ENCODE measurements at regions not wholly inside any gene's neighbourhood (a gene's known extent, or its start where the extent isn't known, plus 50 kb on each side); places are given as distances from the start of the nearest gene placed in this dataset.

GRCh38 chr10:130387936-130388580 is 251.9 kb downstream of the GLRX3 start:
- Histone ChIP-seq H3K27me3 (ENCODE audit: low read depth, low read length) (no peaks in the 10 kb centered on the region), H3K4me2 (ENCODE audit: low read length) (no peak overlapping the region), H3K9ac (ENCODE audit: low read length) (no peak overlapping the region), H3K27ac (ENCODE audit: low read length) (no peak overlapping the region), H3K9me3 (ENCODE audit: insufficient read depth, low read length) (no peaks in the 10 kb centered on the region), H3K36me3 (replicated peaks; ENCODE audit: low read depth, low read length) (no peaks in the 10 kb centered on the region), H3K4me1 (ENCODE audit: low read length) (no peaks in the 10 kb centered on the region), H2AFZ (ENCODE audit: low read depth, low read length) (no peak overlapping the region), H3K4me3 (ENCODE audit: low read length) (no peak overlapping the region), H4K20me1 (ENCODE audit: insufficient read depth, low read length) (no peaks in the 10 kb centered on the region), H3K79me2 (ENCODE audit: low read length) (no peaks in the 10 kb centered on the region)
- no peak for TF ChIP-seq EZH2phosphoT487 (IDR thresholded peaks at IDR 0.05; ENCODE audit: low read depth)
- TF ChIP-seq CTCF (IDR thresholded peaks at IDR 0.05; ENCODE audit: low read depth, low read length), result no peak

GRCh38 chr10:130388746-130389145 is 252.6 kb downstream of the GLRX3 start:
- Histone ChIP-seq H3K4me2 (ENCODE audit: low read length) (no peak overlapping the region), H3K4me1 (ENCODE audit: low read length) (no peaks in the 10 kb centered on the region), H3K4me3 (ENCODE audit: low read length) (no peak overlapping the region), H3K27ac (ENCODE audit: low read length) (no peak overlapping the region), H2AFZ (ENCODE audit: low read depth, low read length) (no peak overlapping the region), H3K79me2 (ENCODE audit: low read length) (no peaks in the 10 kb centered on the region), H3K36me3 (replicated peaks; ENCODE audit: low read depth, low read length) (no peaks in the 10 kb centered on the region), H4K20me1 (ENCODE audit: insufficient read depth, low read length) (no peaks in the 10 kb centered on the region), H3K9me3 (ENCODE audit: insufficient read depth, low read length) (no peaks in the 10 kb centered on the region), H3K27me3 (ENCODE audit: low read depth, low read length) (no peaks in the 10 kb centered on the region), H3K9ac (ENCODE audit: low read length) (no peak overlapping the region)
- no peak for TF ChIP-seq EZH2phosphoT487 (IDR thresholded peaks at IDR 0.05; ENCODE audit: low read depth)
- TF ChIP-seq CTCF (IDR thresholded peaks at IDR 0.05; ENCODE audit: low read depth, low read length), result no peak

- no peak overlapping the region for H3K9ac ChIP-seq (ENCODE audit: low read length)
- TF ChIP-seq EZH2phosphoT487 (IDR thresholded peaks at IDR 0.05; ENCODE audit: low read depth) (no peak), CTCF (IDR thresholded peaks at IDR 0.05; ENCODE audit: low read depth, low read length) (no peak)
- no peaks in the 10 kb centered on the region for H3K4me1 ChIP-seq (ENCODE audit: low read length)
Measured at GRCh38 chr10:130389906-130390305, 253.7 kb downstream of the GLRX3 start.

GRCh38 chr10:130392031-130392430 is 255.8 kb downstream of the GLRX3 start:
- Histone ChIP-seq H3K4me1 (ENCODE audit: low read length) (no peaks in the 10 kb centered on the region), H3K4me3 (ENCODE audit: low read length) (no peak overlapping the region), H3K9ac (ENCODE audit: low read length) (no peak overlapping the region), H3K9me3 (ENCODE audit: insufficient read depth, low read length) (no peaks in the 10 kb centered on the region), H3K36me3 (replicated peaks; ENCODE audit: low read depth, low read length) (no peaks in the 10 kb centered on the region), H2AFZ (ENCODE audit: low read depth, low read length) (no peak overlapping the region), H3K4me2 (ENCODE audit: low read length) (no peak overlapping the region), H3K27me3 (ENCODE audit: low read depth, low read length) (no peaks in the 10 kb centered on the region), H4K20me1 (ENCODE audit: insufficient read depth, low read length) (no peaks in the 10 kb centered on the region), H3K27ac (ENCODE audit: low read length) (no peak overlapping the region), H3K79me2 (ENCODE audit: low read length) (no peaks in the 10 kb centered on the region)
- TF ChIP-seq EZH2phosphoT487 (IDR thresholded peaks at IDR 0.05; ENCODE audit: low read depth) (no peak), CTCF (IDR thresholded peaks at IDR 0.05; ENCODE audit: low read depth, low read length) (no peak)

More at GRCh38 chr10:130389906-130390305, 253.7 kb downstream of the GLRX3 start:
- Histone ChIP-seq H4K20me1 (ENCODE audit: insufficient read depth, low read length) (no peaks in the 10 kb centered on the region), H3K27me3 (ENCODE audit: low read depth, low read length) (no peaks in the 10 kb centered on the region), H3K4me3 (ENCODE audit: low read length) (no peak overlapping the region), H3K79me2 (ENCODE audit: low read length) (no peaks in the 10 kb centered on the region), H3K4me2 (ENCODE audit: low read length) (no peak overlapping the region), H3K36me3 (replicated peaks; ENCODE audit: low read depth, low read length) (no peaks in the 10 kb centered on the region), H2AFZ (ENCODE audit: low read depth, low read length) (no peak overlapping the region), H3K27ac (ENCODE audit: low read length) (no peak overlapping the region), H3K9me3 (ENCODE audit: insufficient read depth, low read length) (no peaks in the 10 kb centered on the region)

All from OCI-LY3 (cell line).